ENCODE measurements at regions not wholly inside any gene's neighbourhood (a gene's known extent, or its start where the extent isn't known, plus 50 kb on each side); places are given as distances from the start of the nearest gene placed in this dataset.

DNA sequence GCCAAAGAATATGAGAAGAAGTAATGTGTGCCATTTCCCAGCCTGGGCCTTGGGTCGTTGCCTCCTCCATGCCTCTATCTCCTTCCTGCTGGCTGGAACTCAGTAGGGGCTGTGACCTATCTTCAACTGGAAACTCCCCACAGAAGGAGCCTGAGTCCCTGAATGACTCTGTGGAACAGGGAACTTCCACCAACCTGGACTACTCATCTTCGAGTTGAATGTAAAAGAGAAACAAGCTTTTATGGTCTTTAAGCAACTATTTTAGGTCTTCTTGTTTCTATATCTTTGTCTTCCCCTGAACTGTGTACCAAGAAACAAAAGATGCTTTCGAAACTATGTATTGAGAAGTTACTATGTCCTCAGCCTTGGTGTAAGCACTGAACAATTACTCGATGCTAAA is 355.3 kb upstream of the NR2F2 start:
- Histone ChIP-seq H3K4me2 (ENCODE audit: control insufficient read depth, extremely low read depth, insufficient read depth, low read depth, low read length) (no peak overlapping the region), H3K36me3 (ENCODE audit: control insufficient read depth in 2 of 2, extremely low read depth in 1 of 2, insufficient read depth in 2 of 2, low read length in 2 of 2) (no peaks in the 10 kb centered on the region), H3K4me1 (ENCODE audit: control insufficient read depth, extremely low read depth, insufficient read depth, low read length) (no peaks in the 10 kb centered on the region), H3K9ac (ENCODE audit: control insufficient read depth, extremely low read depth, insufficient read depth, low read length) (no peak overlapping the region), H3K27me3 (ENCODE audit: control insufficient read depth, extremely low read depth, insufficient read depth, low read length) (no peaks in the 10 kb centered on the region), H4K20me1 (ENCODE audit: control insufficient read depth, extremely low read depth, insufficient read depth, low read length) (no peaks in the 10 kb centered on the region), H2AFZ (ENCODE audit: control insufficient read depth, low read length) (no peak overlapping the region), H3K9me3 (ENCODE audit: control insufficient read depth, low read depth, low read length) (no peaks in the 10 kb centered on the region), H3K9me1 (ENCODE audit: control insufficient read depth, extremely low read depth, insufficient read depth, low read length) (no peaks in the 10 kb centered on the region), H3K79me2 (ENCODE audit: control insufficient read depth, insufficient read depth, low read length) (no peaks in the 10 kb centered on the region), H3K27ac (ENCODE audit: control insufficient read depth, insufficient read depth, low read length) (no peak overlapping the region), H3K4me3 (ENCODE audit: control insufficient read depth in 2 of 3, extremely low read depth in 1 of 3, insufficient read depth in 2 of 3, low read depth in 1 of 3, low read length in 3 of 3) (no peak overlapping the region)
- FAIRE-seq: no peak
- dilution Hi-C loops (cut with MboI; ENCODE audit: extremely low pct_ligation_motif_present, low sequenced_read_pairs): no loop called here
- TF ChIP-seq, protein P1, sequence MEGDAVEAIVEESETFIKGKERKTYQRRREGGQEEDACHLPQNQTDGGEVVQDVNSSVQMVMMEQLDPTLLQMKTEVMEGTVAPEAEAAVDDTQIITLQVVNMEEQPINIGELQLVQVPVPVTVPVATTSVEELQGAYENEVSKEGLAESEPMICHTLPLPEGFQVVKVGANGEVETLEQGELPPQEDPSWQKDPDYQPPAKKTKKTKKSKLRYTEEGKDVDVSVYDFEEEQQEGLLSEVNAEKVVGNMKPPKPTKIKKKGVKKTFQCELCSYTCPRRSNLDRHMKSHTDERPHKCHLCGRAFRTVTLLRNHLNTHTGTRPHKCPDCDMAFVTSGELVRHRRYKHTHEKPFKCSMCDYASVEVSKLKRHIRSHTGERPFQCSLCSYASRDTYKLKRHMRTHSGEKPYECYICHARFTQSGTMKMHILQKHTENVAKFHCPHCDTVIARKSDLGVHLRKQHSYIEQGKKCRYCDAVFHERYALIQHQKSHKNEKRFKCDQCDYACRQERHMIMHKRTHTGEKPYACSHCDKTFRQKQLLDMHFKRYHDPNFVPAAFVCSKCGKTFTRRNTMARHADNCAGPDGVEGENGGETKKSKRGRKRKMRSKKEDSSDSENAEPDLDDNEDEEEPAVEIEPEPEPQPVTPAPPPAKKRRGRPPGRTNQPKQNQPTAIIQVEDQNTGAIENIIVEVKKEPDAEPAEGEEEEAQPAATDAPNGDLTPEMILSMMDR (optimal IDR thresholded peaks at IDR 0.05 in 1 of 3, IDR thresholded peaks at IDR 0.05 in 1 of 3, conservative IDR thresholded peaks at IDR 0.05 in 1 of 3; ENCODE audit: extremely low read depth in 1 of 3, insufficient read depth in 2 of 3, low read length in 3 of 3): no peak
- TF ChIP-seq EZH2 (IDR thresholded peaks at IDR 0.05; ENCODE audit: low read length): no peak
- no peak for DNase-seq (ENCODE audit: low read depth, low spot score)

DNA sequence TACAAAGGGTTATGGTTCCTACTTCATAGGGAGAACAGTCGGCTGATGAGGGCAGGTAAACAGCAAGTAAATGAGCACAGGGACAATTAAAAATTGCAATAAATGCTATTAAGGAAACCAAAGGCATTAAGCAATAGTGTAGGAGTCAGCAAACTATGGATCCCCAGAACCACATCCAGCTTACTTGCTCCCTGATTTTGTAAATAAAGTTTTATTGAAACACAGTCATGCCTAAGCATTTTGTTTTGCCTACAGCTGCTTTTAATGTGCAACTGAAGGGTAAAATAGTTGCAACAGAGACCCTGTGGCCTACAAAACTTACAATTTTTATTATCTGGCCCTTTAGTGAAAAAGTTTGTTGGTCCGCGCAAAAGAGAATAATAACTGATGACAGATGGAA is 351.2 kb upstream of the NR2F2 start:
- H4K20me1 ChIP-seq (ENCODE audit: control insufficient read depth, extremely low read depth, insufficient read depth, low read length): no peaks in the 10 kb centered on the region
- H3K9me1 ChIP-seq (ENCODE audit: control insufficient read depth, extremely low read depth, insufficient read depth, low read length): no peaks in the 10 kb centered on the region
- H3K4me2 ChIP-seq (ENCODE audit: control insufficient read depth, extremely low read depth, insufficient read depth, low read depth, low read length): no peak overlapping the region
- no peak overlapping the region for H2AFZ ChIP-seq (ENCODE audit: control insufficient read depth, low read length)
- H3K27ac ChIP-seq (ENCODE audit: control insufficient read depth, insufficient read depth, low read length): no peak overlapping the region
- H3K9ac ChIP-seq (ENCODE audit: control insufficient read depth, extremely low read depth, insufficient read depth, low read length): no peak overlapping the region
- dilution Hi-C loops (cut with MboI; ENCODE audit: extremely low pct_ligation_motif_present, low sequenced_read_pairs): no loop called here
- no peak for TF ChIP-seq EZH2 (IDR thresholded peaks at IDR 0.05; ENCODE audit: low read length)
- TF ChIP-seq, protein P1 (optimal IDR thresholded peaks at IDR 0.05 in 1 of 3, IDR thresholded peaks at IDR 0.05 in 1 of 3, conservative IDR thresholded peaks at IDR 0.05 in 1 of 3; ENCODE audit: extremely low read depth in 1 of 3, insufficient read depth in 2 of 3, low read length in 3 of 3): no peak
- H3K36me3 ChIP-seq (ENCODE audit: control insufficient read depth in 2 of 2, extremely low read depth in 1 of 2, insufficient read depth in 2 of 2, low read length in 2 of 2): no peaks in the 10 kb centered on the region
- DNase-seq (ENCODE audit: low read depth, low spot score): no peak
- H3K9me3 ChIP-seq (ENCODE audit: control insufficient read depth, low read depth, low read length): no peaks in the 10 kb centered on the region
- H3K27me3 ChIP-seq (ENCODE audit: control insufficient read depth, extremely low read depth, insufficient read depth, low read length): no peaks in the 10 kb centered on the region
- H3K79me2 ChIP-seq (ENCODE audit: control insufficient read depth, insufficient read depth, low read length): no peaks in the 10 kb centered on the region
- H3K4me1 ChIP-seq (ENCODE audit: control insufficient read depth, extremely low read depth, insufficient read depth, low read length): no peaks in the 10 kb centered on the region
- no peak overlapping the region for H3K4me3 ChIP-seq (ENCODE audit: control insufficient read depth in 2 of 3, extremely low read depth in 1 of 3, insufficient read depth in 2 of 3, low read depth in 1 of 3, low read length in 3 of 3)
- no peak for FAIRE-seq

Data from keratinocyte (primary cell).